GM19438 (cell line): ENCODE measurements at regions not wholly inside any gene's neighbourhood (a gene's known extent, or its start where the extent isn't known, plus 50 kb on each side); places are given as distances from the start of the nearest gene placed in this dataset.

Experiments used
- ATAC-seq: cut with Tn5 transposase; IDR thresholded peaks from one replicate; pipeline ENCODE4 v1.9.1; 2021; ENCODE audit warnings: low read depth; ENCODE audit not compliant: unreplicated experiment

- ATAC-seq = no peak
These were observed 372.4 kb upstream of the CCDC179 start for GRCh38 chr11:23232652-23233051.

DNA sequence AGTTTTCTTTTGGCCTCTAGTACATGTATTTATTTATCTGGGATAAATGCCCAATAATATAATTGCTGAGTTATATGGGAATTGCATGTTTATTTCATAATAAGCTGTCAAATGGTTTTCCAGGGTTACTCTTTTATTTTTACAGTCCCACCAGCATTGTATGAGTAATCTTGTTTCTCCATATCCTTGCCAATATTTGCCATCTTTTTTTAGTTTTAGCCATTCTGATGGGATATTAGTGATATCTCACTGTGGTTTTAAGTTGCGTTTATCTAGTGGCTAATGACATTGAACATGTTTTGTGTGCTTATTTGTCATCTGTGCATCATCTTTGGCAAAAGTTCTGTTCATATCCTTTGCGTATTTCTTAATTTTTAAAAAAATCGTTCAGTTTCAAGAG is 372.8 kb upstream of the CCDC179 start:
- ATAC-seq = no peak

DNA sequence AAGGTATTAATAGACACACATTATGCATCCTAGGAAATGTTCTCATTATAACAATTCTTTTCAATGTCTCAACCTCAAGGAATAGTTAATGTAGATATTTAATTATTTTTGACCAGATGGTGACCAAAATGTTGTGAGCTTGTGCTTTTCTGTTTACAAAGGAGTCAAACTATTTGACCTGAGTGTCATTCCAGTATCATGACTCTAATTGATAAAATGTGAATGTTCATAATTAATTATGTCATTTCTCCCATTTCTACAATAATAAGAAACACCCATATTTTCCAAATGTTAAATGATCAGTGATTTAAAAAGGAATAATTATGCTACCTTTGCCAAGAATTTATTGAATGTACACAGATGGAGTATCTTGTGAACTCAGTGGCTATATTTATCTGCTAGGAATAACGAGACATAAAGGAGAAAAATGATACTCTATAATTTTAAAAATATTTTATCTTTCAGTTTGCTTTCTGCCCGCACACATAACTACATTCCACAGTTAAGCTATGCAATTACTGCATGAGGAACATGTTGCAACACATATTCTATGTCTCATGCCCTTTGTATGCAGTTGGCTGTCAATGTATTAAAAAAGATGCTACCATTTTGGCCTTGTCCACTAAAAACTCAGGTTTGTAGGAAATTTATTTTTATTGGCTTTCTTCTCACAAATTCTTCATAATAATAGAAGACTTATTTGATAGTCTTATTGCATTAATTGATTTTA is 376.7 kb upstream of the CCDC179 start:
- no peak for ATAC-seq

DNA sequence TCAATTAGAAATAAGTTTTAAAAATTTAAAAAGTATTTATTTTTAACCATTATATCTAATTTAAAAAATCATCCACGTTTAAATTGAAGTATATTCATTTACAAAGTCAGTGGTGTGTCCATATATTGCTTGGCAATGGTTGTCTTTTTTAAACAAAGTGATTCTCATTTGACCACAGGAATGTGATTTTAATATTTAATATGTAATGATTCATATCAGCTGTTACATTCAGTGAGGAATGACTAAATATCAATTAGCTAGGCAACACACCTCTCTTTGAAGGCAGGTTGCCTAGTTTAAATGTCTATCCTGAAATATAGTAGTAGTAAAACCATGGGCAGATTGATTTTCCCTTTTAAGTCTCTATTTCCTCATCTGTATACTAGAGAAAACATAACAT is 392.2 kb upstream of the CCDC179 start:
- no peak for ATAC-seq

GRCh38 chr11:23257088-23257487 is 396.8 kb upstream of the CCDC179 start:
- no peak for ATAC-seq

- ATAC-seq = no peak
These were observed 397.3 kb upstream of the CCDC179 start for GRCh38 chr11:23257556-23257955.

- ATAC-seq = no peak
These were observed 403.2 kb upstream of the CCDC179 start for GRCh38 chr11:23263466-23263865.

- no peak for ATAC-seq
These were observed 411.8 kb upstream of the CCDC179 start for GRCh38 chr11:23272095-23272494.

- ATAC-seq = no peak
These were observed 417.8 kb upstream of the CCDC179 start for GRCh38 chr11:23278121-23278520.

DNA sequence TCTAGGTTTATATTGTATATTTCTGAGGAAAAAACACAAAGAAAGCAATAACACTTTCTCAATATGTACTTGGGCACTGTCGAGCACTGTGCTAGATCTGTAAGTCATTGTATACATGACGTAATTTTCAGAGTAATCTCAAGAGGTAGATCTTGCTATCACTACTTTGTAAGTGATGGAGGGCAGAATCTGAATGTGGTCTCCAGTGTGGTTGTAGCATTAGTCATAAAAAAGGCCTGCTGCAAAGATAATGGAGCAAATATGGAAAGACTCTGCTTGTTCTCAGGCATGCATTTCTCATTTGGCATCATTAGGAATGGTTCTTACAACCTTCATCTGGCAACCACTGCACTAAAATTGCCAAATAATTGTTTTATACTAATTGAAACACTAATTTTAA is 419.8 kb upstream of the CCDC179 start:
- no peak for ATAC-seq

DNA sequence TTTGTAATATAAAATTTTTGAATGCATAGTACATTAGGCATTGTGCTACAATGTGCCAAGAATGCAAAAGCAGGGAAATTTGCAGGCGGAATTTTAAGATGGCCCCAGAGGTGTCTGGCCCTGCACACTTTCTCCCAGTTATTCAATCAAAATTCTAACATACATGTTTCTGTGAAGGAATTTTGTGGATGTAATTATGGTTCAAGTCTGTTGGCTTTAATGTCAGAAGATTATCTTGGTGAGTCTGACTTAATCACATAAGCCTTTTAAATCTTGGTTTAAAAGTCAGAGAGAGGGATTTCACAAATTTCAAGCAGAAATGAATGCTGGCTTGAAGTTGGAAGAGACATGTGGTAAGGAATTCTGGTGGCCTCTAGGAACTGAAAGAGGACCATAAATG is 423.4 kb upstream of the CCDC179 start:
- ATAC-seq = no peak

- no peak for ATAC-seq
These were observed 424.4 kb upstream of the CCDC179 start for GRCh38 chr11:23284631-23285030.

DNA sequence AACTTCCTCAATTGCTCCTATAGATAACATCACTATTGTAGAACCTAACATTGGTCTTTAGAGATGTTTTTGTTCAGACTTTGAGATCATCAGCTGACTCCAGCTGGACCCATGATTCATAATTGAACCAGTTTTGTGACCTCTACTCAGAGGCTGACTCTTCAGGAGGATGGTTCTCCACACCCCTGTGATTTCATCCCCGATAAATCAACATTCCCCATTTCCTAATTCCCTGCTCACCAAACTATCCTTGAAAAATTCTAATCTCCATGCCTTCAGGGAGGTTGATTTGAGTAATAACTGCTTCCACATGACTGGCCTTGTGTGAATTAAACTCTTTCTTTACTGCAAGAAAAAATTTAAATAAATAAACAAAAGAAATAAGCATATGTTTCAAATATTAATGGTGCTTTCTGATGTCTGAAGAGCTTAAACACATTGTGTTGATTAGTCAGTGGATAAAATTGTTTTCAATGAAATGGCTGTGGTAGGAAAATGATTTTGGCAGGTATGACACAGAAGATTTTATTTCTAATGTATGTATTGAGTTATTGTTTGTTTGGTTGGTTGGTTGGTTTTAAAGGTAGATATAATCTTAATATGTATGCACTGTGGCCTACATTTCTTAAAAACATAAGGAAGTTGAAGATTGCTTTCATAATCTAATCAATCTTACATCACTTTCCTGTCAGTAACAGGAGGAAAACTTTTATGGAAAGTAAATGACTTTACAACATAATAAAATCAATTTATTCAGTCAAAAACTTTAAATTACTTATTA is 427.9 kb upstream of the CCDC179 start:
- no peak for ATAC-seq

DNA sequence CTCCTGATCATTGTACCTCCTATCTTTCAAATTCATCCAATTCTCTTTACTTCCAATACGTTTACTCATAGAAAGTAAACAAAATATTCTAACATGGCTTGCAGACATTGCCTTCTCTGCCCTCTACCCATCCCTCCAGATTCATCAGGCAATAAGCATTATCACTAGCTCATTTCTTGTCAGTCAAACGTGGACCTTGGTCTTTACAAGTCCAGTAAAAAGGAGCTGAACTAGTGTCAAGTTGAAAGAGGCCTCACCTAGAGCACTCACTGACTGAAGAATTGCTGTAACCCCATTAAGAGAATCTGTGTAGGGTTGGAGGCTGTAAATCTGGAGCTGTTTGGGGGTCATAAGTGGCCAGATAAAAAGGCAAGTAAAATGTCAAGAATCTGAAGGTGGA is 435.0 kb upstream of the CCDC179 start:
- no peak for ATAC-seq

GRCh38 chr11:23308041-23308440 is 447.8 kb upstream of the CCDC179 start:
- ATAC-seq = no peak

DNA sequence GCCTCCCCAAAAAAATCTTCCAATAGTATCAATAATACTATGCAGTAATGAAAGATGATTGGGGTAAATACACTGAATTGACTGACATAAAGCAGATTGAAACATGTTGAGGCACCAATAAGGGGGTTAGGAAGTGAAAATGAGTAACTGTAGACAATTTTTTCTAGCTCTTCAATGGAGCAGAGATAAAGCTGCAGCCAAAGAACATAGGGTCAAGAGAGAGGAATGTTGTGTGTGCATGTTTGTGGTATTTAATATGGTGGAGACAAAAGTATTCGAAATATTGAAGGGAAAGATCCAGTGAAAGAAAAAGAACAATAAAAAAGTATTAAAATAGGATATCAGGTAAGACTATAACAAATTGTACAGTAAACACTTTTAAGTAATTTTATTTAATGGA is 450.0 kb upstream of the CCDC179 start:
- ATAC-seq = no peak

DNA sequence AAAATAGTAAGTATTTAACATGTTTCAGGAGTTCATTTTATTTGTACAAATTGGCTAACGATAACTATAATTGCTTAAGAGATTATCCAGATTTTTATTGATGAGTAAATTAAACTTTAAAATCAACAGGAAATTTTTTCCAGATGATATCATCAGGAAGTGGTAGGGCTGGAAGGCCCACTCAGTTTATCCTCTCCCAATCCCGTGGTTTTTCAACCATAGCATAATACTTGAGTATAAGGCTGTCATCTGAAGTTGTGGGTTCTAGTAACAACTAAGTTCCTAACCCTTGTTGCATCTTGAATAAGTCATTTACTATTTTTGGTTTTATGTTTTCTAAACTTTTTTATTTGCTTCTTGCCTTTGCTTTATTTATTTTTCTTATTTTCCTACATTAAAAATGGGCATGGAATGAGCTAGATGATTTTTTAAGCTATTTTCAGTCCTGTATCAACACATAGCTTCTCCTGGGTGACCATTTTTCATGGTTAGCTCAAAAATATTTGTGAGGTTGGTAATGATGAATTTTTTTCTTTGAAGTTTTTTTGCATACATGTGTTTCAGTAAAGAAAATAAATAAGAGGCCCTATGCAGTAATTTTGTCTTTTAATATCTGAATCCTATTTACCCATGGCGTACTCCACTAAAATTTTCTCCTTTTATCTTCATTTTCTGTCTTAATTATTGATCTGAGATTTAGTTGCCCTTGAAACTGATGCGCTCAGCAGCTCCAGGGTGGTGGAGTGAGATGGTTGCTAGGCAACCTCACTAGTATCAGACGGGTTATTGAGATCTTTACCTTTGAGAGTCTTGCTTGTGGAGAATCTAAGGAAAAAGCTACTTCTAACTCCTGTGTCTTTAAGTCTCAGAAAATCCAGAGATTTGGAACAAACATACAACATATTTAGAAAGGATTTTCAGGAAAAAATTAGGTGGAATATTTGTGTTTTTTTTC is 452.0 kb upstream of the CCDC179 start:
- ATAC-seq = no peak

DNA sequence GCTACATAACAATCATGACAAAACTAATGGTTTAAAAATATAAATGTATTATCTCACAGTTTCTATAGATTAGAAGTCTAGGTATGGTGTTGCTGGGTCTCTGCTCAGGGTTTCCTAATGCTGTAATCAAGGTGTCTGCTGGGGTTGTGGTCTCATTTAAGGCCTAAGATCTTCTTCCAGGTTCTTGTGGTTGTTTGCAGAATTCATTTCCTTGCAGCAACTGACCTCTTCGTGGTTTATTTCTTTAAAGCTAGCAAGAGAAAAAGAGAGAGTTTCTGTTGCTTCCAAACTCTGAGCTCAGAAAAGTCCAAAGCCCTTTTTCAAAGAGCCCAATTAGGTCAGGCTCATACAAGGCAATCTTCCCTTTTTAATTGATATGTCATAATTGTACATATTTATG is 452.7 kb upstream of the CCDC179 start:
- ATAC-seq = no peak

DNA sequence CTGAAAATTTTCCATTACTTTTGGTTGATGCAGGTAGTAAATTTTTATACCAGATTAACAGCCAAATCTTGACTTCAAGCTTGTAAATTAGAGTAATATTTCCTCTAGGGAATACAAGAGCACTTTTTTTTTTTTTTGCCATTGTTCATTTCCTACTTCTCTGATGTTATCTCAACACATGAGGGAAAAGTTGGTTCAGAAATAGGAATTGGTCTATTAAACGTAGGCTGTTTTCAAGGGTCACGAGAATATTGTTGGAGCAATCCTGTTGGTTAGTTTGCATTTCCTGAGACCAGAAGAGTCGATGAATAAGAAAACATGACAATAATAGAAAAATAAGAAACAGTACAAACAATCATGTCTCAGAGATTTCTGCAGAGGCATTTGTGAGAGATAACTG is 453.9 kb upstream of the CCDC179 start:
- no peak for ATAC-seq

- ATAC-seq = no peak
These were observed 455.0 kb upstream of the CCDC179 start for GRCh38 chr11:23315286-23315685.

GRCh38 chr11:23317816-23318215 is 457.5 kb upstream of the CCDC179 start:
- no peak for ATAC-seq
